ENCODE measurements at regions not wholly inside any gene's neighbourhood (a gene's known extent, or its start where the extent isn't known, plus 50 kb on each side); places are given as distances from the start of the nearest gene placed in this dataset.

- Histone ChIP-seq H3K27me3 (no peaks in the 10 kb centered on the region), H3K9me3 (no peaks in the 10 kb centered on the region), H3K4me3 (ENCODE audit: low read depth in 1 of 2, low read length in 1 of 2) (no peak overlapping the region), H3K36me3 (no peaks in the 10 kb centered on the region), H3K4me1 (ENCODE audit: control insufficient read depth in 1 of 2, insufficient read depth in 1 of 2, low read depth in 1 of 2, low read length in 1 of 2) (peaks cover 0 to 8% of the 10 kb centered on the region in 2 experiments), H3K27ac (no peak overlapping the region)
- no peak for TF ChIP-seq CTCF (IDR thresholded peaks at IDR 0.05)
Observed at GRCh38 chr19:31903979-31904378, 441.4 kb upstream of the ZNF507 start.

- Histone ChIP-seq H3K9me3 (no peaks in the 10 kb centered on the region), H3K27ac (no peak overlapping the region), H3K4me3 (ENCODE audit: low read depth in 1 of 2, low read length in 1 of 2) (no peak overlapping the region)
Observed at GRCh38 chr19:31906111-31906871, 439.1 kb upstream of the ZNF507 start.

GRCh38 chr19:31907661-31908060 lies 437.7 kb upstream of the ZNF507 start:
- H3K4me1 ChIP-seq (ENCODE audit: control insufficient read depth in 1 of 2, insufficient read depth in 1 of 2, low read depth in 1 of 2, low read length in 1 of 2) = peaks cover 0 to 8% of the 10 kb centered on the region in 2 experiments
- H3K27me3 ChIP-seq = no peaks in the 10 kb centered on the region
- no peaks in the 10 kb centered on the region for H3K9me3 ChIP-seq
- no peaks in the 10 kb centered on the region for H3K36me3 ChIP-seq
- TF ChIP-seq CTCF (IDR thresholded peaks at IDR 0.05) = no peak
- no peak overlapping the region for H3K27ac ChIP-seq
- H3K4me3 ChIP-seq (ENCODE audit: low read depth in 1 of 2, low read length in 1 of 2) = no peak overlapping the region

More at GRCh38 chr19:31906111-31906871, 439.1 kb upstream of the ZNF507 start:
- TF ChIP-seq CTCF (IDR thresholded peaks at IDR 0.05) = no peak
- H3K4me1 ChIP-seq (ENCODE audit: control insufficient read depth in 1 of 2, insufficient read depth in 1 of 2, low read depth in 1 of 2, low read length in 1 of 2) = peaks cover 0 to 8% of the 10 kb centered on the region in 2 experiments
- H3K36me3 ChIP-seq = no peaks in the 10 kb centered on the region
- no peaks in the 10 kb centered on the region for H3K27me3 ChIP-seq

GRCh38 chr19:31908080-31908479 lies 437.3 kb upstream of the ZNF507 start:
- peaks cover 0 to 8% of the 10 kb centered on the region in 2 experiments for H3K4me1 ChIP-seq (ENCODE audit: control insufficient read depth in 1 of 2, insufficient read depth in 1 of 2, low read depth in 1 of 2, low read length in 1 of 2)
- no peaks in the 10 kb centered on the region for H3K36me3 ChIP-seq
- TF ChIP-seq CTCF (IDR thresholded peaks at IDR 0.05) = no peak
- H3K4me3 ChIP-seq (ENCODE audit: low read depth in 1 of 2, low read length in 1 of 2) = no peak overlapping the region
- H3K9me3 ChIP-seq = no peaks in the 10 kb centered on the region
- H3K27ac ChIP-seq = no peak overlapping the region
- no peaks in the 10 kb centered on the region for H3K27me3 ChIP-seq

GRCh38 chr19:31908496-31909225 lies 436.7 kb upstream of the ZNF507 start:
- Histone ChIP-seq H3K36me3 (no peaks in the 10 kb centered on the region), H3K4me1 (ENCODE audit: control insufficient read depth in 1 of 2, insufficient read depth in 1 of 2, low read depth in 1 of 2, low read length in 1 of 2) (peaks cover 0 to 8% of the 10 kb centered on the region in 2 experiments), H3K4me3 (ENCODE audit: low read depth in 1 of 2, low read length in 1 of 2) (no peak overlapping the region), H3K27ac (no peak overlapping the region), H3K27me3 (no peaks in the 10 kb centered on the region), H3K9me3 (no peaks in the 10 kb centered on the region)
- no peak for TF ChIP-seq CTCF (IDR thresholded peaks at IDR 0.05)
